WTC11 (cell line): ENCODE measurements at regions not wholly inside any gene's neighbourhood (a gene's known extent, or its start where the extent isn't known, plus 50 kb on each side); places are given as distances from the start of the nearest gene placed in this dataset.

ENCODE experiments used
- ATAC-seq: fragments of 200-7000 bp; cut with Tn5 transposase; 2 replicates; pipeline ENCODE4 v1.10.0; 2021; ENCODE audit warnings: mild to moderate bottlenecking, moderate library complexity
- CTCF ChIA-PET: fragments of 300-600 bp; sonication (Branson Sonifier 250); formaldehyde crosslinking; loops from one replicate; lab custom pipeline; 2021; ENCODE audit warnings: antibody characterized with exemption; lab: Charles Lee
- POLR2A ChIA-PET: fragments of 350-600 bp; sonication (Branson Sonifier 250); formaldehyde crosslinking; loops from one replicate; lab custom pipeline; 2021; ENCODE audit warnings: antibody characterized with exemption; lab: Charles Lee
- DNase-seq: peaks from one replicate; pipeline ENCODE4 v3.0.0; 2021; ENCODE audit warnings: low spot score
- H3K27ac Mint-ChIP-seq: 2 replicates; pipeline ENCODE4 v1.8.0; 2021; ENCODE audit warnings: mixed read lengths
- H3K27me3 Mint-ChIP-seq: 2 replicates; pipeline ENCODE4 v1.8.0; 2021; ENCODE audit warnings: low read depth, mild to moderate bottlenecking, moderate library complexity, mixed read lengths
- H3K36me3 Mint-ChIP-seq: 2 replicates; pipeline ENCODE4 v1.8.0; 2021; ENCODE audit warnings: mixed read lengths
- H3K4me1 Mint-ChIP-seq: 2 replicates; pipeline ENCODE4 v1.8.0; 2022; ENCODE audit warnings: mixed read lengths
- H3K4me3 Mint-ChIP-seq: 2 replicates; pipeline ENCODE4 v1.8.0; 2021; ENCODE audit warnings: mild to moderate bottlenecking, moderate library complexity, mixed read lengths
- H3K9me3 Mint-ChIP-seq: 2 replicates; pipeline ENCODE4 v1.8.0; 2021; ENCODE audit warnings: mixed read lengths
- ARID4B ChIP-seq: sonication (generic); formaldehyde crosslinking; IDR thresholded peaks from 2 replicates; pipeline ENCODE4 v1.8.0; 2023; ENCODE audit warnings: missing genetic modification reagents, mild to moderate bottlenecking, borderline replicate concordance
- CDX4 ChIP-seq: fragments of 250-450 bp; sonication (Bioruptor Pico); IDR thresholded peaks from 2 replicates; pipeline ENCODE4 v1.9.0; 2021; ENCODE audit warnings: moderate library complexity, mild to moderate bottlenecking, inconsistent platforms, borderline replicate concordance
- FOXK1 ChIP-seq: sonication (generic); formaldehyde crosslinking; IDR thresholded peaks from 2 replicates; pipeline ENCODE4 v1.8.0; 2022; ENCODE audit warnings: mild to moderate bottlenecking, moderate library complexity, missing genetic modification reagents
- FOXP1 ChIP-seq: sonication (generic); formaldehyde crosslinking; IDR thresholded peaks from 2 replicates; pipeline ENCODE4 v1.8.0; 2022; ENCODE audit warnings: missing genetic modification reagents, mild to moderate bottlenecking, moderate library complexity, borderline replicate concordance
- GABPB1 ChIP-seq: sonication (generic); formaldehyde crosslinking; IDR thresholded peaks from 2 replicates; pipeline ENCODE4 v1.8.1; 2023; ENCODE audit warnings: mild to moderate bottlenecking, missing genetic modification reagents
- HMGA2 ChIP-seq: fragments of 250-450 bp; sonication (Bioruptor Pico); IDR thresholded peaks from 2 replicates; pipeline ENCODE4 v1.4.0; 2021; ENCODE audit warnings: mild to moderate bottlenecking, moderate library complexity
- KAT7 ChIP-seq: sonication (generic); formaldehyde crosslinking; IDR thresholded peaks from 2 replicates; pipeline ENCODE4 v1.8.1; 2023; ENCODE audit warnings: missing genetic modification reagents, mild to moderate bottlenecking, borderline replicate concordance
- MXD4 ChIP-seq: fragments of 250-450 bp; sonication (Bioruptor Pico); IDR thresholded peaks from 2 replicates; pipeline ENCODE4 v1.8.0; 2021; ENCODE audit warnings: mild to moderate bottlenecking, moderate library complexity, borderline replicate concordance
- MYBL2 ChIP-seq: sonication (generic); formaldehyde crosslinking; IDR thresholded peaks from 2 replicates; pipeline ENCODE4 v1.8.1; 2023; ENCODE audit warnings: mild to moderate bottlenecking, moderate library complexity, missing genetic modification reagents
- NR2C2 ChIP-seq: sonication (generic); formaldehyde crosslinking; IDR thresholded peaks from 2 replicates; pipeline ENCODE4 v1.8.0; 2022; ENCODE audit warnings: mild to moderate bottlenecking, missing genetic modification reagents
- ZNF317 ChIP-seq: sonication (generic); formaldehyde crosslinking; IDR thresholded peaks from 2 replicates; pipeline ENCODE4 v1.8.1; 2023; ENCODE audit warnings: low read depth, mild to moderate bottlenecking, moderate library complexity, missing genetic modification reagents, borderline replicate concordance
- TF ChIP-seq, protein P1 (sequence below): sonication (generic); formaldehyde crosslinking; IDR thresholded peaks from 2 replicates; pipeline ENCODE4 v1.8.0; 2022; ENCODE audit warnings: missing genetic modification reagents

GRCh38 chr10:10826125-10826524 lies 191.5 kb upstream of the CELF2 start (continued):
- TF ChIP-seq ARID4B (CRISPR knock-in tag) = no peak

GRCh38 chr10:10828623-10829022 lies 189.0 kb upstream of the CELF2 start:
- Mint-ChIP-seq H3K4me1 (peaks cover 15% of the 10 kb centered on the region), H3K27me3 (no peaks in the 10 kb centered on the region; the same call in 1 of the 2 replicates), H3K36me3 (no peaks in the 10 kb centered on the region), H3K4me3 (no peak overlapping the region), H3K27ac (no peak overlapping the region), H3K9me3 (peaks cover 4% of the 10 kb centered on the region)
- ChIA-PET CTCF (no interaction called here), POLR2A (no interaction called here)
- DNase-seq (no peak), ATAC-seq (no peak)
- TF ChIP-seq HMGA2 (CRISPR knock-in tag) = no peak
- no peak for TF ChIP-seq MYBL2 (CRISPR knock-in tag)
- TF ChIP-seq MXD4 (CRISPR knock-in tag) = no peak
- TF ChIP-seq NR2C2 (CRISPR knock-in tag) = no peak
- TF ChIP-seq KAT7 (CRISPR knock-in tag) = no peak
- TF ChIP-seq FOXK1 = no peak
- no peak for TF ChIP-seq GABPB1 (CRISPR knock-in tag)
- no peak for TF ChIP-seq FOXP1 (CRISPR knock-in tag)
- TF ChIP-seq, protein P1, sequence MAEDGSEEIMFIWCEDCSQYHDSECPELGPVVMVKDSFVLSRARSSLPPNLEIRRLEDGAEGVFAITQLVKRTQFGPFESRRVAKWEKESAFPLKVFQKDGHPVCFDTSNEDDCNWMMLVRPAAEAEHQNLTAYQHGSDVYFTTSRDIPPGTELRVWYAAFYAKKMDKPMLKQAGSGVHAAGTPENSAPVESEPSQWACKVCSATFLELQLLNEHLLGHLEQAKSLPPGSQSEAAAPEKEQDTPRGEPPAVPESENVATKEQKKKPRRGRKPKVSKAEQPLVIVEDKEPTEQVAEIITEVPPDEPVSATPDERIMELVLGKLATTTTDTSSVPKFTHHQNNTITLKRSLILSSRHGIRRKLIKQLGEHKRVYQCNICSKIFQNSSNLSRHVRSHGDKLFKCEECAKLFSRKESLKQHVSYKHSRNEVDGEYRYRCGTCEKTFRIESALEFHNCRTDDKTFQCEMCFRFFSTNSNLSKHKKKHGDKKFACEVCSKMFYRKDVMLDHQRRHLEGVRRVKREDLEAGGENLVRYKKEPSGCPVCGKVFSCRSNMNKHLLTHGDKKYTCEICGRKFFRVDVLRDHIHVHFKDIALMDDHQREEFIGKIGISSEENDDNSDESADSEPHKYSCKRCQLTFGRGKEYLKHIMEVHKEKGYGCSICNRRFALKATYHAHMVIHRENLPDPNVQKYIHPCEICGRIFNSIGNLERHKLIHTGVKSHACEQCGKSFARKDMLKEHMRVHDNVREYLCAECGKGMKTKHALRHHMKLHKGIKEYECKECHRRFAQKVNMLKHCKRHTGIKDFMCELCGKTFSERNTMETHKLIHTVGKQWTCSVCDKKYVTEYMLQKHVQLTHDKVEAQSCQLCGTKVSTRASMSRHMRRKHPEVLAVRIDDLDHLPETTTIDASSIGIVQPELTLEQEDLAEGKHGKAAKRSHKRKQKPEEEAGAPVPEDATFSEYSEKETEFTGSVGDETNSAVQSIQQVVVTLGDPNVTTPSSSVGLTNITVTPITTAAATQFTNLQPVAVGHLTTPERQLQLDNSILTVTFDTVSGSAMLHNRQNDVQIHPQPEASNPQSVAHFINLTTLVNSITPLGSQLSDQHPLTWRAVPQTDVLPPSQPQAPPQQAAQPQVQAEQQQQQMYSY (CRISPR knock-in tag) = no peak
- TF ChIP-seq ZNF317 (CRISPR knock-in tag) = no peak
- no peak for TF ChIP-seq CDX4

- TF ChIP-seq KAT7 (CRISPR knock-in tag) = no peak
- TF ChIP-seq, all 79 proteins: peak for 0
- Mint-ChIP-seq H3K36me3 (no peaks in the 10 kb centered on the region), H3K27me3 (no peaks in the 10 kb centered on the region; the same call in 1 of the 2 replicates), H3K9me3 (peaks cover 10% of the 10 kb centered on the region), H3K4me3 (no peak overlapping the region), H3K4me1 (peaks cover 15% of the 10 kb centered on the region), H3K27ac (no peak overlapping the region)
- ChIA-PET POLR2A (no interaction called here), CTCF (no interaction called here)
- no peak for ATAC-seq
- DNase-seq = no peak
Measured at GRCh38 chr10:10829576-10829975, 188.1 kb upstream of the CELF2 start.
